ENCODE measurements at regions not wholly inside any gene's neighbourhood (a gene's known extent, or its start where the extent isn't known, plus 50 kb on each side); places are given as distances from the start of the nearest gene placed in this dataset.

DNA sequence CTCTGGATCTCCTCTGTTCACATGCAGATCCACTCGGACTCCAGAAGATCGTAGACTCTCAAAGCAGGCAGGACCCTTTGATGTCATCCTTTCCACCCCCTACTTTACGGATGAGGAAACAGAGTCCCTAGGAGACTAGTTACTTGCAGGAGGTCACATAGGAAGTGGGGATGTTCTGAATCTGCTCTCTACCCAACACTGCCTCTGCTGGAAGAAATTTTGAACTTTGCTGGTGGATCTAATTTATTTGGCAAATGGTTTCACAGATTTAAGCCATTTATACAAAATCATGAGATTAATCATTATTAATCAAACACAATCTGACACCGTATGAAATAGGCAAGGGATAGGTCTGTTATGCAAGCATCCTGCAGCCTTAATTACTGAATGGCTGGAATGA, 55.0 kb upstream of the USP47 start:
- Histone ChIP-seq H3K4me1 (peaks cover 0 to 9% (median 0%) of the 10 kb centered on the region in 6 donors), H3K9me3 (no peaks in the 10 kb centered on the region), H3K27ac (no peak overlapping the region), H3K4me3 (no peak overlapping the region), H3K27me3 (replicated peaks in 1 of 7) (peaks cover 0 to 6% (median 0%) of the 10 kb centered on the region in 7 donors), H3K36me3 (no peaks in the 10 kb centered on the region)
- DNase-seq, result no peak
- 76 to 93% (median 81%) methylated on average over 4 of the region's 4 CpGs for WGBS, 5 donors
- intact Hi-C loops (cut with DNase I; ENCODE audit: low total_unique reads), result loop anchor here (2.0 to 10.0 kb wide), 2 partner anchors 758 to 852 kb away; no protein-coding TSS in a partner anchor
- TF ChIP-seq, protein P1, sequence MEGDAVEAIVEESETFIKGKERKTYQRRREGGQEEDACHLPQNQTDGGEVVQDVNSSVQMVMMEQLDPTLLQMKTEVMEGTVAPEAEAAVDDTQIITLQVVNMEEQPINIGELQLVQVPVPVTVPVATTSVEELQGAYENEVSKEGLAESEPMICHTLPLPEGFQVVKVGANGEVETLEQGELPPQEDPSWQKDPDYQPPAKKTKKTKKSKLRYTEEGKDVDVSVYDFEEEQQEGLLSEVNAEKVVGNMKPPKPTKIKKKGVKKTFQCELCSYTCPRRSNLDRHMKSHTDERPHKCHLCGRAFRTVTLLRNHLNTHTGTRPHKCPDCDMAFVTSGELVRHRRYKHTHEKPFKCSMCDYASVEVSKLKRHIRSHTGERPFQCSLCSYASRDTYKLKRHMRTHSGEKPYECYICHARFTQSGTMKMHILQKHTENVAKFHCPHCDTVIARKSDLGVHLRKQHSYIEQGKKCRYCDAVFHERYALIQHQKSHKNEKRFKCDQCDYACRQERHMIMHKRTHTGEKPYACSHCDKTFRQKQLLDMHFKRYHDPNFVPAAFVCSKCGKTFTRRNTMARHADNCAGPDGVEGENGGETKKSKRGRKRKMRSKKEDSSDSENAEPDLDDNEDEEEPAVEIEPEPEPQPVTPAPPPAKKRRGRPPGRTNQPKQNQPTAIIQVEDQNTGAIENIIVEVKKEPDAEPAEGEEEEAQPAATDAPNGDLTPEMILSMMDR (IDR thresholded peaks at IDR 0.05 in 8 of 11, conservative IDR thresholded peaks at IDR 0.05 in 3 of 11), result peak in 4 of 11 experiments; percentile 3 to 27 (median 20)
- no peak for TF ChIP-seq POLR2AphosphoS5 (IDR thresholded peaks at IDR 0.05)
- no peak for TF ChIP-seq POLR2A (IDR thresholded peaks at IDR 0.05)

DNA sequence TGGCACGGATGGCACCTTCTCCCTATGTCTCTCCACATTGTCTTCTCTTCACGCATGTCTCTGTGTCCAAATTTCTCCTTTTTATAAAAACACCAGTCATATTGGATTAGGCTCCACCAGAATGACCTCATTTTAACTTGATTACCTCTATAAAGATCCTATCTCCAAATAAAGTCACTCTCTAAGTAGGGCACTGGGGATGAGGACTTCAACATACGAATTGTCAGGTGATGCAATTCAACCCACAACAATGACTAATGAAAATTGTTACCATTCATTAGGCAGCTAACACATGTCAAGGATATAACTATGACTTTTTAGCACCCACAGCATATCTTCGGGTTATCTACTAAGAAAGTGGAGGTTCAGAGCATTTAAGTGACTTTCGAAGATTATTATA, 55.5 kb upstream of the USP47 start:
- TF ChIP-seq, protein P1 (IDR thresholded peaks at IDR 0.05 in 8 of 11, conservative IDR thresholded peaks at IDR 0.05 in 3 of 11), result no peak
- TF ChIP-seq POLR2AphosphoS5 (IDR thresholded peaks at IDR 0.05), result no peak
- no peak for TF ChIP-seq POLR2A (IDR thresholded peaks at IDR 0.05)
- no peak for DNase-seq
- Histone ChIP-seq H3K27ac (no peak overlapping the region), H3K4me3 (no peak overlapping the region), H3K9me3 (no peaks in the 10 kb centered on the region), H3K27me3 (replicated peaks in 1 of 7) (peaks cover 0 to under 1% (median 0%) of the 10 kb centered on the region in 7 donors), H3K4me1 (peaks cover 0 to 9% (median 0%) of the 10 kb centered on the region in 6 donors), H3K36me3 (no peaks in the 10 kb centered on the region)
- intact Hi-C loops (cut with DNase I; ENCODE audit: low total_unique reads), result loop anchor here (2.0 to 10.0 kb wide), 2 partner anchors 757 to 851 kb away; no protein-coding TSS in a partner anchor
- 75 to 92% (median 84%) methylated on average over 5 of the region's 5 CpGs for WGBS, 5 donors

DNA sequence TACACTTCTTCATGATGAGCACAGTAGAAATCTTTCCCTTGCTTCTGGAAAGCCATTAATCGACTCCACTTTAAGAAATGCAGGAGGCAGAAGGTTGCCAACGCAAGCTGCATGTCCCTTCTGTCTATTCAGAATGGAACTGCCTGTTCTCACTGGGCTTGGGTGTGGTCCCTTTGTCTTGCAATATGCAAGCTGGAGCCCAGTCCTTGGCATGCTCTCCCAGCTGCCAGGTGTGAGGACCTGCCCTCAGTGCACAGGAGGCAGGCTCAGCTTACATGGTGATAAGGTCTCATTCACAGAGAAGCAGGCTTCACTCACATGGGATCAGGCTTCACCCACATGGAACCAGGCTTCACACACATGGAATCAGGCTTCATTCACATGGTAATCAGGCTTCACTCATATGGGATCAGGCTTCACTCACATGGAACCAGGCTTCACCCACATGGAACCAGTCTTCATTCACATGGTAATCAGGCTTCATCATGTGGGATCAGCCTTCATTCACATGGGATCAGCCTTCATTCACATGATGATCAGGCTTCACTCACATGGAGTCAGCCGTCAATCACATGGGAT, 59.2 kb upstream of the USP47 start:
- intact Hi-C loops (cut with DNase I; ENCODE audit: low total_unique reads), result loop anchor here (10.0 kb wide), 1 partner anchor 848 kb away; no protein-coding TSS in a partner anchor
- peaks cover 0 to 10% (median 0%) of the 10 kb centered on the region in 7 donors for H3K27me3 ChIP-seq (replicated peaks in 1 of 7)
- no peak overlapping the region for H3K4me3 ChIP-seq
- H3K27ac ChIP-seq, result no peak overlapping the region
- DNase-seq, result no peak
- TF ChIP-seq POLR2AphosphoS5 (IDR thresholded peaks at IDR 0.05), result no peak
- TF ChIP-seq POLR2A (IDR thresholded peaks at IDR 0.05), result no peak
- TF ChIP-seq, protein P1 (IDR thresholded peaks at IDR 0.05 in 8 of 11, conservative IDR thresholded peaks at IDR 0.05 in 3 of 11), result no peak
- no peaks in the 10 kb centered on the region for H3K9me3 ChIP-seq
- no peaks in the 10 kb centered on the region for H3K36me3 ChIP-seq
- H3K4me1 ChIP-seq, result peaks cover 0 to 17% (median 0%) of the 10 kb centered on the region in 6 donors
- 81 to 87% (median 87%) methylated on average over 3 of the region's 3 CpGs for WGBS, 5 donors

DNA sequence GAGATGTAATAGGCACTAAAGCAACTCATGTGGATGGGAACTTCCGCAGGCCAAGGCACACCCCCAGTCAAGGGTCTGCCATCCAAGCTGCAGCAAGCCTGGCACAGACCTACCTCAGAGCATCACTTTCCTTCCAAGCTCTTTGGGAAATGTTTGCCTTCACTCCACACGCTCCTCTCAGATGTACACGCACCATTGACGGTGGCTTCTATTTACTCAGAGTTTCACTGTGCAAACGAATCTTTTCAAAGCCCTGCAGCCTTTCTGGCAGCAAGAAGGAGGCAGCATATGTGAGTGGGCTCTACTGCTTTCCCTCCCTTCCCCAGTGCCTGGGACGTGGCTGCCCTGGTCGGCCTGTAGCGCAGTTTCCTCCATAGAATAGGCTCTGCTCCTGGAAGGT, 60.9 kb upstream of the USP47 start:
- H3K27me3 ChIP-seq (replicated peaks in 1 of 7), result peaks cover 0 to 24% (median 0%) of the 10 kb centered on the region in 7 donors
- TF ChIP-seq POLR2A (IDR thresholded peaks at IDR 0.05) (no peak), POLR2AphosphoS5 (IDR thresholded peaks at IDR 0.05) (no peak)
- TF ChIP-seq, protein P1 (IDR thresholded peaks at IDR 0.05 in 8 of 11, conservative IDR thresholded peaks at IDR 0.05 in 3 of 11), result no peak
- intact Hi-C loops (cut with DNase I; ENCODE audit: low total_unique reads), result loop anchor here (10.0 kb wide), 1 partner anchor 846 kb away; no protein-coding TSS in a partner anchor
- no peak for DNase-seq
- WGBS, 5 donors, result 83 to 91% (median 88%) methylated on average over 7 to 8 of the region's 8 CpGs
- H3K27ac ChIP-seq, result no peak overlapping the region
- H3K4me1 ChIP-seq, result peaks cover 0 to 16% (median 0%) of the 10 kb centered on the region in 6 donors
- H3K9me3 ChIP-seq, result no peaks in the 10 kb centered on the region
- H3K36me3 ChIP-seq, result no peaks in the 10 kb centered on the region
- no peak overlapping the region for H3K4me3 ChIP-seq
